GM12864 (cell line): ENCODE measurements at regions not wholly inside any gene's neighbourhood (a gene's known extent, or its start where the extent isn't known, plus 50 kb on each side); places are given as distances from the start of the nearest gene placed in this dataset.

ENCODE experiments used
- DNase-seq: peaks from one replicate; pipeline ENCODE4 v3.0.0-alpha.2; 2011; ENCODE audit warnings: low read depth
- H3K4me3 ChIP-seq: 2 replicates; pipeline ENCODE4 v1.5.1; 2011; ENCODE audit warnings: mild to moderate bottlenecking, low read depth, low read length, control low read depth
- CTCF ChIP-seq: IDR thresholded peaks from 2 replicates; pipeline ENCODE4 v1.5.1; 2011; ENCODE audit warnings: low read depth, mild to moderate bottlenecking, moderate library complexity, low read length, control low read depth, inconsistent platforms; ENCODE audit errors: missing control alignments

GRCh38 chr12:18207266-18207665, 54.1 kb upstream of the PIK3C2G start:
- no peak for DNase-seq
- H3K4me3 ChIP-seq: no peak overlapping the region
- no peak for TF ChIP-seq CTCF

- TF ChIP-seq CTCF: no peak
- H3K4me3 ChIP-seq: no peak overlapping the region
These were observed 55.1 kb upstream of the PIK3C2G start for GRCh38 chr12:18206198-18206597.

GRCh38 chr12:18204053-18204452, 57.3 kb upstream of the PIK3C2G start:
- TF ChIP-seq CTCF: no peak
- no peak for DNase-seq
- H3K4me3 ChIP-seq: no peak overlapping the region

More at GRCh38 chr12:18206198-18206597, 55.1 kb upstream of the PIK3C2G start:
- DNase-seq: no peak

- no peak overlapping the region for H3K4me3 ChIP-seq
- no peak for TF ChIP-seq CTCF
- no peak for DNase-seq
These were observed 69.2 kb upstream of the PIK3C2G start for GRCh38 chr12:18192119-18192518.

- DNase-seq: no peak
- no peak for TF ChIP-seq CTCF
- H3K4me3 ChIP-seq: no peak overlapping the region
These were observed 78.2 kb upstream of the PIK3C2G start for GRCh38 chr12:18183141-18183540.

- DNase-seq: no peak
- no peak for TF ChIP-seq CTCF
- H3K4me3 ChIP-seq: no peak overlapping the region
These were observed 81.6 kb upstream of the RERGL start for GRCh38 chr12:18171571-18171970.

GRCh38 chr12:18168016-18168415, 78.0 kb upstream of the RERGL start:
- no peak overlapping the region for H3K4me3 ChIP-seq
- DNase-seq: no peak

More at GRCh38 chr12:18168016-18168415, 78.0 kb upstream of the RERGL start:
- no peak for TF ChIP-seq CTCF
